Rectal smooth muscle tissue (tissue), 1 donor: ENCODE measurements at regions not wholly inside any gene's neighbourhood (a gene's known extent, or its start where the extent isn't known, plus 50 kb on each side); places are given as distances from the start of the nearest gene placed in this dataset.

ENCODE experiments used
- H3K27ac ChIP-seq: one replicate; pipeline ENCODE4 v1.7.0; 2013; ENCODE audit warnings: low read depth, low read length, inconsistent platforms
- H3K27me3 ChIP-seq: one replicate; pipeline ENCODE4 v1.7.0; 2013; ENCODE audit warnings: low read length; ENCODE audit not compliant: control insufficient read depth, insufficient read depth
- H3K36me3 ChIP-seq: one replicate; pipeline ENCODE4 v1.7.0; 2013; ENCODE audit warnings: low read length; ENCODE audit not compliant: control insufficient read depth, insufficient read depth
- H3K4me1 ChIP-seq: one replicate; pipeline ENCODE4 v1.7.0; 2013; ENCODE audit warnings: low read length; ENCODE audit not compliant: control insufficient read depth, insufficient read depth
- H3K4me3 ChIP-seq: one replicate; pipeline ENCODE4 v1.7.0; 2013; ENCODE audit warnings: low read length
- H3K9ac ChIP-seq: one replicate; pipeline ENCODE4 v1.7.0; 2013; ENCODE audit warnings: low read length

DNA sequence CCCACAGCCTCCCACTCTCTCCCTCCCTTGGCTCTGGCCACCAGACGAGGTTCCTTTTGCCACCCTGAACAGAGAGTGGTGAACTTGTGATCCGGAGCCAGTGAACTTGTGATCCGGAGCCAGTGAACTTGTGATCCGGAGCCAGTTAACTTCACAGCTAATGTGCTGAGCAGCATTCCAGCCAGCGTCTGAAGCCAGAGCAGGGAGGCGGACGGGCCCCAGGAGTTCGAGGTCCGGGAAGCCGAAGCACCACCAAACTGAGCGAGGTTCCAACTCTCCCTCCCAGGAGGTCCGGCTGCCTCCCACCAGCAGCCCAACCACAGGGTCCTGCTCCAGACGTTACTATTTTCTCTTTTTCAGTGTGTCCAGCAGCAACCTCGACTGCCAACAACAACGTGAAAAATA lies 85.8 kb downstream of the SYF2 start:
- Histone ChIP-seq H3K27me3 (no peaks in the 10 kb centered on the region), H3K4me1 (no peaks in the 10 kb centered on the region), H3K27ac (no peak overlapping the region), H3K4me3 (no peak overlapping the region), H3K9ac (no peak overlapping the region), H3K36me3 (no peaks in the 10 kb centered on the region)

GRCh38 chr1:25145775-25146393 lies 86.4 kb downstream of the SYF2 start:
- Histone ChIP-seq H3K4me1 (no peaks in the 10 kb centered on the region), H3K27ac (no peak overlapping the region), H3K4me3 (no peak overlapping the region), H3K9ac (no peak overlapping the region), H3K36me3 (no peaks in the 10 kb centered on the region), H3K27me3 (no peaks in the 10 kb centered on the region)

DNA sequence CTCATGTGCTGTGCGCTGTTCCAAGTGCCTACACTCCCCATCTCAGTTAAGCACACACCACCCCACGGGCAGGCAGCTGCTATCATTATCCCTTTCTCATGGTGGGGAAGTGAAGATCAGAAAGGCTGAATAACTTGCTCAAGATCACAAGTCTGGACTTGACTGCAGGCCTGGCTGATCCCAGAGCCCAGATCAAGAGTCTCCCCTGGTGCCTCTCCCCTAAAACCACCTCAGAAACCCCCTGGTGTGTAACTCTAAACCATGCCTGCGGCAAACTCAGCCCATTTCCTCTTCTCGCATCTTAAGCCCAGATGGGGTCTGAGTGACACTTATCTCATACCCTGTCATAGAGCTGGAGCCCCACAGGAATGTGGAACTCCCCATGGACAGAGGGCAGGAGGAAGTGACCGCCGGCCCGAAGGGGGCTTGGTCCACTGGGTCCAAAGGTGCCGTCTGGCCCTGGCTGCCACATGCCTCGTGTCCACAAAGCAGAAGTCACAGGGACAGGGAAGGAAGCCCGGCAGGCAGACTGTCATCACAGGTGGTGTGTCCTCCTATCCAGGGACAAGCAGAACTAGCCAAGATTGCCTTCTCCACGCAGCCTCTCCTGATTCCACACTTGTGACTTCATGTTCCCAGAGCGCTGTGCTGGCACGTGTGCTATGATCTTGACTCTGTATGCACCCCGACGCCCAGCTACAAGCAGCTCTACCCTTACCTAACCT lies 92.1 kb downstream of the SYF2 start:
- no peaks in the 10 kb centered on the region for H3K4me1 ChIP-seq
- no peak overlapping the region for H3K27ac ChIP-seq
- no peak overlapping the region for H3K9ac ChIP-seq
- no peaks in the 10 kb centered on the region for H3K27me3 ChIP-seq
- no peak overlapping the region for H3K4me3 ChIP-seq
- no peaks in the 10 kb centered on the region for H3K36me3 ChIP-seq

DNA sequence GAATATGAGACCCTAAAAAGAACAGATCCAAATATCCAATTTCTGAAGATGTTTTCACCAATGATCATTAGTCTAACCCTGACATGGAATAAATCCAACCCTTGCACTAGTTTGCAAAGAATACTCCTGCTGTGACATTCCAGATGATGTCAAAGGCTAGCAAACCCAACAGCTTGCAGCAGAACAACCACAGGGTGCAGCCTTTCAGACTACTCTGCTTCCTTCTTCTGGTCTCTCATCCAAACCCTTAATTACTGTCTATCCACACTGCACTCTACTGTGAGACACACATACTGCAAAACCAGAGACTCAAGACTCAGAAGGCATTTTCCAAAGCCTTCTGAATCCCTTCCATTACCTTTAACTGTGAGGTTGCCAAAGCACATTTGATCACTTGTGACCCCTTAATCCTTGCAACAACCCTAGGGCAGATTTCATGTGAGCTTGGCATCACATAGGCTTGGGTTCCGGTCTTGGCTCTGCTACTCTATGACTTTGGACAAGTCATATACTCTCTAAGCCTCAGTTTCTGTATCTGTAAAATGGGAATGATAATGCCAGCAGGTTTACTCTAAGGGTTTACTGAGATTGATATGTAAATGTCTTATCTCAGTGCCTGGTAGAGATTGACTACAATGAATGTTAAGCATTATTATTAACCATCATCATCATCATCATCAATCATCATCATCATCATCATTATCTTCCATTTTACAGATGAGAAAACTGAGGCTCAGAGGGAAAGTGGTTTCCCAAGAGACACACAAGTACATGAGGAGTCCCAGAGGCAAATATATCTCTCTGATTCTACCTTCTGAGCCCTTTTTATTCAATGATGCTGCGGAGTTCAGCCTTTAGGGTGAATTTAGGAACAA lies 94.5 kb downstream of the SYF2 start:
- H3K27ac ChIP-seq = no peak overlapping the region
- H3K36me3 ChIP-seq = no peaks in the 10 kb centered on the region

DNA sequence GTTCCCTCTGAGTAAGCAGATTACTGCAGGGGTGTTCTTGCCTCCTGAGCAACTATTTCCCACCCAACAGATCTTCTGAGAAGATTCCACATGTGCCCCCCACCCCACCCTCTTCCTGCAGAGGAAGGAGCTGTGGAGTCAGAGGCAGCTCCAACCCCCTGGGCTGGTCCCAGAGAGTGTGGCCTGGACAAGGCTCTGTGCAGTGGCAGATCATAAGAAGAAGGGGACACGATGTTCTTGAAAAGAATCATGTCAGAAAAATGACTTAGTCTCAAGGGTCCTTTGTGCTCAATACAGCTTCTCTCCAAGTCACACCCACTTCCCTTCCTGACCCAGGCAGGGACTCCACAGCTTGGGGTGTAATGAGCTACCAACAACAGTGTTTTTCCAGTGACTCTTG lies 95.2 kb downstream of the SYF2 start:
- no peak overlapping the region for H3K9ac ChIP-seq
- H3K4me3 ChIP-seq = no peak overlapping the region
- no peaks in the 10 kb centered on the region for H3K36me3 ChIP-seq
- no peak overlapping the region for H3K27ac ChIP-seq
- no peaks in the 10 kb centered on the region for H3K4me1 ChIP-seq
- H3K27me3 ChIP-seq = no peaks in the 10 kb centered on the region

More for the DNA sequence above, 94.5 kb downstream of the SYF2 start:
- Histone ChIP-seq H3K4me1 (no peaks in the 10 kb centered on the region), H3K9ac (no peak overlapping the region), H3K4me3 (no peak overlapping the region), H3K27me3 (no peaks in the 10 kb centered on the region)

DNA sequence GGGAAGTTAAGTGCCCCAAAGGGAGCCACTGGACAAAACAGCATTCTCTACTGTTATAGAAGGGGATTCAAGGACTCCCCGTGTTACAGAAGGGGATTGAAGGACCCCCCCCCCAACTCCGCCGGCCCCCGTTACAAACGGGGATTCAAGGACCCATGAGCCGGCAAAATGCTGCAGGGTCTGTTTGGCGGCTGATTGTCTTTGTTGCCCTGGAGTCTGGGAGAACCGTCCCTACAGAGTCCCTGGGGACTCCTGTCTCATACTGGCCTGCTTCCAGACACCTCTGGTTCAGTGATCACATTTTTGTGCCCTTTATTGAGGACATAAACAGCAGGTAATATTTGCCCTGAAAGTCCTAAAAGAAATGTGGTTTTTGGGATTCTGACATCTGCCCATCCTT lies 96.4 kb downstream of the SYF2 start:
- H3K36me3 ChIP-seq = no peaks in the 10 kb centered on the region
- no peaks in the 10 kb centered on the region for H3K4me1 ChIP-seq
- H3K27ac ChIP-seq = no peak overlapping the region
- H3K4me3 ChIP-seq = no peak overlapping the region
- no peaks in the 10 kb centered on the region for H3K27me3 ChIP-seq
- no peak overlapping the region for H3K9ac ChIP-seq

- no peak overlapping the region for H3K27ac ChIP-seq
- H3K36me3 ChIP-seq = no peaks in the 10 kb centered on the region
- no peaks in the 10 kb centered on the region for H3K27me3 ChIP-seq
- no peak overlapping the region for H3K9ac ChIP-seq
- H3K4me1 ChIP-seq = no peaks in the 10 kb centered on the region
- H3K4me3 ChIP-seq = no peak overlapping the region
Observed at GRCh38 chr1:25134801-25135461, 97.4 kb downstream of the SYF2 start.

GRCh38 chr1:25134307-25134706 lies 98.0 kb downstream of the SYF2 start:
- Histone ChIP-seq H3K27ac (no peak overlapping the region), H3K27me3 (no peaks in the 10 kb centered on the region), H3K36me3 (no peaks in the 10 kb centered on the region), H3K4me1 (no peaks in the 10 kb centered on the region), H3K9ac (no peak overlapping the region), H3K4me3 (no peak overlapping the region)

- H3K27me3 ChIP-seq = no peaks in the 10 kb centered on the region
- H3K4me1 ChIP-seq = no peaks in the 10 kb centered on the region
Observed at GRCh38 chr1:25131794-25132193, 100.5 kb downstream of the SYF2 start.

DNA sequence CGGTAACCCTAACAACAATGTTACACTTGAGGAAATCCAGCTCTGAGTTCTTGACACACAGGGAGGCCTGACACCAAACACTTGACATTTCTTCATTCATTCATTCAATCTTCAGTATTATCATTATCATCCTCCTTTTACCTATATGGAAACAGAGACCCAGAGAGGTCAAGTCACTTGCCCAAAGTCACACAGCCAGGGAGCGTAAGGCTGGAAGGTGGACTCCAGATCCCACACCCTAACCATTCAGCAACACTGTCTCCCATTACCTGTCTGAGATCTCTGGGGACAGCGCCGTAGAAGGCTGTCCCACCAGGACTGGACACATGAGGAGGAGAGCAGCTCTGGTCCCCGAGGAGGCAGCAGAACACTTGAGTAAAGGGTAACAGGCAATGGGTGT lies 101.4 kb downstream of the SYF2 start:
- no peaks in the 10 kb centered on the region for H3K27me3 ChIP-seq
- H3K36me3 ChIP-seq = no peaks in the 10 kb centered on the region
- no peak overlapping the region for H3K27ac ChIP-seq
- H3K9ac ChIP-seq = no peak overlapping the region
- H3K4me1 ChIP-seq = no peaks in the 10 kb centered on the region
- no peak overlapping the region for H3K4me3 ChIP-seq

More at GRCh38 chr1:25131794-25132193, 100.5 kb downstream of the SYF2 start:
- no peak overlapping the region for H3K9ac ChIP-seq
- H3K36me3 ChIP-seq = no peaks in the 10 kb centered on the region
- no peak overlapping the region for H3K27ac ChIP-seq
- no peak overlapping the region for H3K4me3 ChIP-seq

DNA sequence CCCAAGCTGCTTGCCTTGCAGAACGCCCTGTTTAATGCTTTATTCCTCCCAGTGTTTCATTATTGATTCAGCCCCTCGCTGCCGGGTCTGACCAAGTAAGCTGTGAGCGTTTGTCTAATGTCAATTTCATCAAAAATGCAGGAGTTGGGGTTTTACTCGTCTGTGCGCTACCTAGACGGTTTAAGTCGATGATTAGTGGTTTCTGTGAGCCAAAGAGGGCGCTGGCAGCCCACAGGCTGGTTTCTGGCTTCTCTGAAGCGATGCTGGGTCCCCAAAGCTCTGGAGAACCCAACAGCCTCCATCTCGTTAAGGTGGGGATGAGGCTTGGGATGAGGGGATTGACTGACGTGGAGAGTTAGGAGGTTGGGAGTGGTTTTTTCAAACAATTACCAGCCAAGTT lies 102.9 kb downstream of the SYF2 start:
- Histone ChIP-seq H3K9ac (no peak overlapping the region), H3K4me3 (no peak overlapping the region), H3K36me3 (no peaks in the 10 kb centered on the region), H3K4me1 (no peaks in the 10 kb centered on the region), H3K27me3 (no peaks in the 10 kb centered on the region), H3K27ac (no peak overlapping the region)

DNA sequence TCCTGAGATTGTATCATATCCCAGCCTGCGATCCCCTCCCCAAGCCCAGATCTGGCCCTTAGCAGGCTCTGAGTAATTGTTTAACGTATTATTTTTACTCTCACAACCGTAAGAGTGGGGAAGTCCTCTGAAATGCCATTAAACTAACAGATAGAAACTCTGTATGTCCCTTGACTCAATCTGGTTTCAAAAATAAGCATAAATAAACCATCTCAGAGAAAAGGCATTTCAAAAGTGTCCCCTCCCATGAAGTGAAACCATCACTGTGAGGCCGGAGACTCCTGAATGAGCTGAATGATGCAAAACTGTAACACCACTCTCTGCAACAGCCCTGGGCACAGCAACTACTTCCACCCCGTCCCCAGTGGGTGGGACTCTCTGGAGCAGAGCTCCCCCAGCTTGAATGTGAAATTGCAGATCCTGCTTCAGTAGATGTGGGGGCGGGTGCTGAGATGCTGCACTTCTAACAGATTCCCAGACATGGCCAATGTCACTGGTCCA lies 104.1 kb downstream of the SYF2 start:
- Histone ChIP-seq H3K27ac (no peak overlapping the region), H3K27me3 (no peaks in the 10 kb centered on the region), H3K4me3 (no peak overlapping the region), H3K4me1 (no peaks in the 10 kb centered on the region), H3K9ac (no peak overlapping the region), H3K36me3 (no peaks in the 10 kb centered on the region)
